ENCODE measurements at regions not wholly inside any gene's neighbourhood (a gene's known extent, or its start where the extent isn't known, plus 50 kb on each side); places are given as distances from the start of the nearest gene placed in this dataset.
"Not testable (repeated sequence)": the region's sequence is repeated elsewhere in the genome, so short reads cannot be mapped to it uniquely, and the experiment has no call there.

GRCh38 chr10:33831591-33831990 lies 497.1 kb upstream of the NRP1 start:
- no peak for TF ChIP-seq Cebpa-rat (IDR thresholded peaks at IDR 0.05)
- Histone ChIP-seq H3K4me2 (no peak overlapping the region), H3K4me3 (no peak overlapping the region)

GRCh38 chr10:33829899-33830298 lies 495.4 kb upstream of the NRP1 start:
- not testable (repeated sequence) for H4K20me1 ChIP-seq, H3K4me3 ChIP-seq, H3K27me3 ChIP-seq, H3K4me2 ChIP-seq, H3K36me3 ChIP-seq, H3K4me1 ChIP-seq, H3K9me3 ChIP-seq, H3K9ac ChIP-seq, H3K27ac ChIP-seq

More at GRCh38 chr10:33831591-33831990, 497.1 kb upstream of the NRP1 start:
- Histone ChIP-seq H3K4me1 (no peaks in the 10 kb centered on the region), H3K9me3 (no peaks in the 10 kb centered on the region), H3K27ac (no peak overlapping the region), H3K36me3 (no peaks in the 10 kb centered on the region), H4K20me1 (no peaks in the 10 kb centered on the region), H3K27me3 (no peaks in the 10 kb centered on the region), H3K9ac (no peak overlapping the region)

GRCh38 chr10:33828592-33828991 lies 494.1 kb upstream of the NRP1 start:
- Histone ChIP-seq H3K36me3 (no peaks in the 10 kb centered on the region), H3K4me2 (no peak overlapping the region), H4K20me1 (no peaks in the 10 kb centered on the region), H3K27ac (no peak overlapping the region), H3K27me3 (no peaks in the 10 kb centered on the region), H3K9ac (no peak overlapping the region), H3K4me1 (no peaks in the 10 kb centered on the region), H3K9me3 (no peaks in the 10 kb centered on the region), H3K4me3 (no peak overlapping the region)
- no peak for TF ChIP-seq Cebpa-rat (IDR thresholded peaks at IDR 0.05)

GRCh38 chr10:33826186-33826585 lies 491.7 kb upstream of the NRP1 start:
- no peaks in the 10 kb centered on the region for H3K27me3 ChIP-seq
- no peaks in the 10 kb centered on the region for H3K4me1 ChIP-seq
- H3K4me2 ChIP-seq: no peak overlapping the region
- no peak overlapping the region for H3K4me3 ChIP-seq
- no peaks in the 10 kb centered on the region for H4K20me1 ChIP-seq
- TF ChIP-seq Cebpa-rat (IDR thresholded peaks at IDR 0.05): no peak
- H3K27ac ChIP-seq: no peak overlapping the region
- no peak overlapping the region for H3K9ac ChIP-seq
- no peaks in the 10 kb centered on the region for H3K9me3 ChIP-seq
- H3K36me3 ChIP-seq: no peaks in the 10 kb centered on the region

GRCh38 chr10:33822774-33823173 lies 488.3 kb upstream of the NRP1 start:
- no peak overlapping the region for H3K27ac ChIP-seq
- H3K36me3 ChIP-seq: no peaks in the 10 kb centered on the region
- no peak for TF ChIP-seq Cebpa-rat (IDR thresholded peaks at IDR 0.05)
- H4K20me1 ChIP-seq: no peaks in the 10 kb centered on the region
- no peak overlapping the region for H3K9ac ChIP-seq
- H3K27me3 ChIP-seq: no peaks in the 10 kb centered on the region
- no peak overlapping the region for H3K4me3 ChIP-seq
- H3K9me3 ChIP-seq: no peaks in the 10 kb centered on the region
- H3K4me1 ChIP-seq: peaks cover 10% of the 10 kb centered on the region; the same call in 1 of the 2 replicates
- H3K4me2 ChIP-seq: no peak overlapping the region

- Histone ChIP-seq H3K9ac (no peak overlapping the region), H3K4me1 (peaks cover 11% of the 10 kb centered on the region; the same call in 1 of the 2 replicates)
Measured at GRCh38 chr10:33820531-33820930, 486.1 kb upstream of the NRP1 start.

GRCh38 chr10:33819206-33819605 lies 484.7 kb upstream of the NRP1 start:
- Histone ChIP-seq H4K20me1 (no peaks in the 10 kb centered on the region), H3K4me1 (peaks cover 11% of the 10 kb centered on the region; the same call in 1 of the 2 replicates), H3K27ac (no peak overlapping the region), H3K4me3 (no peak overlapping the region), H3K9me3 (no peaks in the 10 kb centered on the region), H3K27me3 (no peaks in the 10 kb centered on the region), H3K4me2 (no peak overlapping the region), H3K9ac (no peak overlapping the region), H3K36me3 (no peaks in the 10 kb centered on the region)
- TF ChIP-seq Cebpa-rat (IDR thresholded peaks at IDR 0.05): no peak

More at GRCh38 chr10:33820531-33820930, 486.1 kb upstream of the NRP1 start:
- no peak overlapping the region for H3K4me3 ChIP-seq
- H3K9me3 ChIP-seq: no peaks in the 10 kb centered on the region
- H3K4me2 ChIP-seq: no peak overlapping the region
- no peaks in the 10 kb centered on the region for H3K36me3 ChIP-seq
- H3K27ac ChIP-seq: no peak overlapping the region
- no peaks in the 10 kb centered on the region for H4K20me1 ChIP-seq
- no peak for TF ChIP-seq Cebpa-rat (IDR thresholded peaks at IDR 0.05)
- no peaks in the 10 kb centered on the region for H3K27me3 ChIP-seq

- Histone ChIP-seq H3K36me3 (no peaks in the 10 kb centered on the region), H3K27me3 (no peaks in the 10 kb centered on the region), H3K27ac (no peak overlapping the region), H3K4me2 (peak overlapping the region; percentile 28; the same call in 1 of the 2 replicates), H4K20me1 (no peaks in the 10 kb centered on the region), H3K4me1 (peaks cover 11% of the 10 kb centered on the region; the same call in 1 of the 2 replicates), H3K9ac (no peak overlapping the region), H3K4me3 (no peak overlapping the region), H3K9me3 (no peaks in the 10 kb centered on the region)
- TF ChIP-seq Cebpa-rat (IDR thresholded peaks at IDR 0.05): no peak
Measured at GRCh38 chr10:33818343-33818742, 483.9 kb upstream of the NRP1 start.

GRCh38 chr10:33817605-33818004 lies 483.1 kb upstream of the NRP1 start:
- no peaks in the 10 kb centered on the region for H3K27me3 ChIP-seq
- H3K36me3 ChIP-seq: no peaks in the 10 kb centered on the region
- H4K20me1 ChIP-seq: no peaks in the 10 kb centered on the region
- H3K4me3 ChIP-seq: no peak overlapping the region
- peak overlapping the region; percentile 28; the same call in 1 of the 2 replicates for H3K4me2 ChIP-seq
- H3K9me3 ChIP-seq: no peaks in the 10 kb centered on the region
- H3K27ac ChIP-seq: no peak overlapping the region
- TF ChIP-seq Cebpa-rat (IDR thresholded peaks at IDR 0.05): no peak
- no peak overlapping the region for H3K9ac ChIP-seq
- H3K4me1 ChIP-seq: peaks cover 11% of the 10 kb centered on the region; the same call in 1 of the 2 replicates

GRCh38 chr10:33815776-33816175 lies 481.3 kb upstream of the NRP1 start:
- Histone ChIP-seq H3K9ac (no peak overlapping the region), H3K4me3 (no peak overlapping the region), H3K36me3 (no peaks in the 10 kb centered on the region), H3K27me3 (no peaks in the 10 kb centered on the region), H4K20me1 (no peaks in the 10 kb centered on the region), H3K27ac (no peak overlapping the region), H3K9me3 (no peaks in the 10 kb centered on the region), H3K4me1 (peaks cover 11% of the 10 kb centered on the region; the same call in 1 of the 2 replicates), H3K4me2 (no peak overlapping the region)
- TF ChIP-seq Cebpa-rat (IDR thresholded peaks at IDR 0.05): no peak

- Histone ChIP-seq H3K4me3 (no peak overlapping the region), H3K36me3 (no peaks in the 10 kb centered on the region)
Measured at GRCh38 chr10:33813871-33814270, 479.4 kb upstream of the NRP1 start.

More at GRCh38 chr10:33813871-33814270, 479.4 kb upstream of the NRP1 start:
- Histone ChIP-seq H3K27ac (no peak overlapping the region), H3K4me2 (no peak overlapping the region), H3K27me3 (no peaks in the 10 kb centered on the region), H3K9me3 (no peaks in the 10 kb centered on the region), H3K4me1 (peaks cover 11% of the 10 kb centered on the region; the same call in 1 of the 2 replicates), H3K9ac (no peak overlapping the region), H4K20me1 (no peaks in the 10 kb centered on the region)
- TF ChIP-seq Cebpa-rat (IDR thresholded peaks at IDR 0.05): no peak
